Coronary artery (tissue), 2 donors: ENCODE measurements at regions not wholly inside any gene's neighbourhood (a gene's known extent, or its start where the extent isn't known, plus 50 kb on each side); places are given as distances from the start of the nearest gene placed in this dataset.
"Not testable (repeated sequence)": the region's sequence is repeated elsewhere in the genome, so short reads cannot be mapped to it uniquely, and the experiment has no call there.

Source experiments
- DNase-seq: peaks from one replicate; pipeline ENCODE4 v3.0.0-alpha.2; 2017; ENCODE audit warnings: low spot score
- H3K27ac ChIP-seq, 2 donors: fragments of 200-600 bp; sonication (generic); one replicate each; pipeline ENCODE4 v1.5.1; 2016 to 2019
- H3K4me3 ChIP-seq: fragments of 200-600 bp; sonication (generic); 2 replicates; pipeline ENCODE4 v1.5.1; 2016; ENCODE audit warnings: mild to moderate bottlenecking, moderate library complexity
- CTCF ChIP-seq: fragments of 200-600 bp; sonication (generic); IDR thresholded peaks from one replicate; pipeline ENCODE4 v1.5.1; 2019; ENCODE audit warnings: antibody characterized with exemption

GRCh38 chrX:113260474-113260873, 419.8 kb upstream of the AMOT start:
- Histone ChIP-seq H3K4me3 (no peak overlapping the region), H3K27ac (no peak overlapping the region)
- TF ChIP-seq CTCF, result no peak
- DNase-seq, result no peak

GRCh38 chrX:113222305-113222704, 381.7 kb upstream of the AMOT start:
- DNase-seq, result no peak
- no peak overlapping the region for H3K4me3 ChIP-seq
- H3K27ac ChIP-seq, result no peak overlapping the region
- no peak for TF ChIP-seq CTCF

- no peak overlapping the region for H3K4me3 ChIP-seq
- no peak for TF ChIP-seq CTCF
- no peak overlapping the region for H3K27ac ChIP-seq
- no peak for DNase-seq
Measured at GRCh38 chrX:113212052-113212451, 371.4 kb upstream of the AMOT start.

- Histone ChIP-seq H3K27ac (no peak overlapping the region), H3K4me3 (no peak overlapping the region)
- no peak for TF ChIP-seq CTCF
- DNase-seq, result no peak
Measured at GRCh38 chrX:113202601-113203000, 362.0 kb upstream of the AMOT start.

GRCh38 chrX:113195949-113196348, 355.3 kb upstream of the AMOT start:
- no peak for TF ChIP-seq CTCF

GRCh38 chrX:113192418-113192817, 351.8 kb upstream of the AMOT start:
- Histone ChIP-seq H3K4me3 (no peak overlapping the region), H3K27ac (no peak overlapping the region)
- no peak for TF ChIP-seq CTCF
- DNase-seq, result no peak

More at GRCh38 chrX:113195949-113196348, 355.3 kb upstream of the AMOT start:
- H3K27ac ChIP-seq, result no peak overlapping the region
- no peak for DNase-seq
- no peak overlapping the region for H3K4me3 ChIP-seq

- TF ChIP-seq CTCF, result no peak
Measured at GRCh38 chrX:113157496-113157895, 316.9 kb upstream of the AMOT start.

GRCh38 chrX:113154315-113154714, 313.7 kb upstream of the AMOT start:
- H3K4me3 ChIP-seq, H3K27ac ChIP-seq, DNase-seq: not testable (repeated sequence)

More at GRCh38 chrX:113157496-113157895, 316.9 kb upstream of the AMOT start:
- no peak for DNase-seq
- Histone ChIP-seq H3K4me3 (no peak overlapping the region), H3K27ac (no peak overlapping the region)
